IPS DF 6.9 (cell line): ENCODE measurements at regions not wholly inside any gene's neighbourhood (a gene's known extent, or its start where the extent isn't known, plus 50 kb on each side); places are given as distances from the start of the nearest gene placed in this dataset.

Experiments
- DNase-seq: peaks from one replicate; pipeline ENCODE4 v3.0.0-alpha.2; 2013; ENCODE audit warnings: low read depth, low spot score
- H3K27ac ChIP-seq: one replicate; pipeline ENCODE4 v1.5.1; 2013; ENCODE audit warnings: low read length, control low read depth
- H3K27me3 ChIP-seq: 2 replicates; pipeline ENCODE4 v1.6.1; 2013; ENCODE audit warnings: mild to moderate bottlenecking, low read length; ENCODE audit not compliant: control insufficient read depth, insufficient read depth
- H3K36me3 ChIP-seq: 2 replicates; pipeline ENCODE4 v1.6.1; 2013; ENCODE audit warnings: low read length; ENCODE audit not compliant: control insufficient read depth, insufficient read depth
- H3K4me1 ChIP-seq: 2 replicates; pipeline ENCODE4 v1.6.1; 2013; ENCODE audit warnings: low read length; ENCODE audit not compliant: control insufficient read depth, insufficient read depth
- H3K4me3 ChIP-seq: 2 replicates; pipeline ENCODE4 v1.5.1; 2013; ENCODE audit warnings: mild to moderate bottlenecking, low read length
- H3K9me3 ChIP-seq: 2 replicates; pipeline ENCODE4 v1.6.1; 2013; ENCODE audit warnings: low read length, inconsistent platforms; ENCODE audit not compliant: control insufficient read depth, insufficient read depth
- whole genome bisulfite sequencing: extraction: QIAGEN DNeasy Blood & Tissue Kit; methylation state at CpG from one replicate; pipeline ENCODE4 v1.1.7; 2013; ENCODE audit warnings: mixed read lengths, missing lambda C conversion rate; ENCODE audit not compliant: insufficient read length, insufficient coverage; 5-methylcytosine and 5-hydroxymethylcytosine counted together

DNA sequence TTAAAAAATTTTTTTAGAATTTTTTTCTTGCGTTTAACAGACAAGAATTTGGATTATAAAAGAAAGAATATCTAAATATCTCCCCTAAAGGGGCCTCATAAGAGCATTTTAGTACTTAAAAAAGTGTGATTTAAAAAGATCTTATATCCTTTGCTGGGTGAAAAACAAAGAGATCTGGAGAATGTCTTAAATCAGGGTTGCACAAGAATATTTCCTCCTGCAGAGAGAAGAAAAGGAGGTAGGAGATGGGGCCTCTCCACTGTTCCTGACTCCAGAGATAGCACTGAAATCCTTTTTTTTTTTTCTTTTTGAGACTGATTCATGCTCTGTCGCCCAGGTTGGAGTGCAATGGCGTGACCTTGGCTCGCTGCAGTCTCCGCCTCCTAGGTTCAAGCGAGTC is 68.5 kb upstream of the OSR1 start:
- Histone ChIP-seq H3K4me1 (peaks cover 2% of the 10 kb centered on the region; the same call in 1 of the 2 replicates), H3K4me3 (no peak overlapping the region), H3K9me3 (no peaks in the 10 kb centered on the region), H3K36me3 (no peaks in the 10 kb centered on the region), H3K27me3 (no peaks in the 10 kb centered on the region), H3K27ac (no peak overlapping the region)
- DNase-seq, result no peak
- WGBS, result no CpG with 5 or more reads among the region's 6 CpGs

DNA sequence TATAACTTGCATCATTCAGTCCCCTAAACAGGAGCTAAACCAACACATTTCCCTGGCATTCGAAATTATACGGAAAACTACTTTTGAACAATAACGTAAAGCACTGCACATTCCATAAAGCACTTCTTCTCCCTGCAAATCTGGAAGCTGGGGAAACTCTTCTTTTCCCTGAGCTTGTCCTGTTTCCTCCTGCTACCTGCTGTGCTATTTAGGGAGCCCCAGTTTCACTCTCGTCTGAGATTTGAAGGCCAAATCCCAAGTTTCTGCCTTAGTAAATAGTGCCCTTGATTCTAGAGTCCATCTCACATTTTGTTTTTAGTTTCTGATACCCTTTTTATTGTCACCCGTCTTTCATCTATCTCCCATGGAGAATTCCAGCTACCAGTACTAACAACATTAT is 67.7 kb upstream of the OSR1 start:
- H3K36me3 ChIP-seq, result no peaks in the 10 kb centered on the region
- WGBS, result no CpG with 5 or more reads among the region's 5 CpGs
- no peak overlapping the region for H3K4me3 ChIP-seq
- H3K27me3 ChIP-seq, result no peaks in the 10 kb centered on the region
- H3K27ac ChIP-seq, result no peak overlapping the region
- DNase-seq, result no peak
- no peaks in the 10 kb centered on the region for H3K9me3 ChIP-seq
- H3K4me1 ChIP-seq, result peaks cover 2% of the 10 kb centered on the region; the same call in 1 of the 2 replicates

DNA sequence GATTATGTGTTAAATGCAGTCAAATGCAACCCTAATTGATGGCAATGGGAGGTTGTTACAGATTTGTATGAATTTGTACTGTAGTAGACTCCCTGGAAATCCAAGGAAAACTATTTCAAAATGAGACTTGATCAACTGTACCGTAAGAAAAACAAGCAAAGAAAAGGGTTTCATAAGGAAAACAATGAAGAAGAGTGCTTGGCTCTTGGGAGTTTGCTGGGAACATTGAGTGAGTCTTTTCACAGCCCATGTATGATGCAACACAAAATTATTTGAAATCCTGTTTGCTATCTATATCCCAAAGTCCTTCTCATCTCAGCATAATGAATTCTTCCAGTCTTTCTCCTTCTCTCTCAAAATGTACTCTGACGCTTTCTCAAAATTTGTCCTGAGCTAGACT is 67.0 kb upstream of the OSR1 start:
- H3K4me3 ChIP-seq, result no peak overlapping the region
- no CpG with 5 or more reads among the region's 2 CpGs for WGBS
- H3K27ac ChIP-seq, result no peak overlapping the region
- H3K4me1 ChIP-seq, result peaks cover 2% of the 10 kb centered on the region; the same call in 1 of the 2 replicates
- H3K9me3 ChIP-seq, result no peaks in the 10 kb centered on the region
- no peaks in the 10 kb centered on the region for H3K36me3 ChIP-seq
- no peak for DNase-seq
- H3K27me3 ChIP-seq, result no peaks in the 10 kb centered on the region

DNA sequence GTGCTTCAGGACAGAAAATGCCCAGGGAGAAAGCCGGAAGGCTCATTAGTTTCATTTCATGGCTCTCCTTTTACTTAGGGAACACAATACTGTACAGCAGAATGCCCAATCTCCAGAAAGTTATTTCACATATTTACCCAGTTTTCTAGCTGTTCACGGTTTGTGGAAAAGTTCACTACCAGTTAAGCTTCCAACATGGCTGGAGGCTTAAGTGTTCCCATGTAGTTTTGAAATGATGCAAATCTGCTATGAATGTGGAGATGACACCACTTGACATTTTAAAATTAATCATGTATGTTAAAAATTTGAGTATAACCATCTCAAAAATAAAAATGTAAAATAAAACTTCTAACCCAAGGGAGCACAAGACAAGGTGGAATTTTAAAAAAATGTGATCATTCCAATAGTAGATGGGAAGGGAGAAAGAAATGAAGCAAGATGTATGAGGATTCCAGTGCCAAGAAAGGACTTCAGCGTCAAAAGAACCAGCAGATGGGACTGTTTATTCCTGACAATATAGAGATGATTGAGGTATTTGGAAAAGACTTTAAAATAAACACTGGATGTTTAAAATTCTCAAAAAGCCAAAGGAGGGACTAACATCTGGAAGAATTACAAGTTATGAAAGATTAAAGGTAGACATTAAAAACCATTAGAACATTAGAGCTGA is 60.9 kb upstream of the OSR1 start:
- Histone ChIP-seq H3K4me1 (no peaks in the 10 kb centered on the region), H3K36me3 (no peaks in the 10 kb centered on the region), H3K4me3 (no peak overlapping the region), H3K27me3 (no peaks in the 10 kb centered on the region), H3K9me3 (no peaks in the 10 kb centered on the region), H3K27ac (no peak overlapping the region)
- DNase-seq, result no peak
- no CpG with 5 or more reads among the region's 3 CpGs for WGBS

DNA sequence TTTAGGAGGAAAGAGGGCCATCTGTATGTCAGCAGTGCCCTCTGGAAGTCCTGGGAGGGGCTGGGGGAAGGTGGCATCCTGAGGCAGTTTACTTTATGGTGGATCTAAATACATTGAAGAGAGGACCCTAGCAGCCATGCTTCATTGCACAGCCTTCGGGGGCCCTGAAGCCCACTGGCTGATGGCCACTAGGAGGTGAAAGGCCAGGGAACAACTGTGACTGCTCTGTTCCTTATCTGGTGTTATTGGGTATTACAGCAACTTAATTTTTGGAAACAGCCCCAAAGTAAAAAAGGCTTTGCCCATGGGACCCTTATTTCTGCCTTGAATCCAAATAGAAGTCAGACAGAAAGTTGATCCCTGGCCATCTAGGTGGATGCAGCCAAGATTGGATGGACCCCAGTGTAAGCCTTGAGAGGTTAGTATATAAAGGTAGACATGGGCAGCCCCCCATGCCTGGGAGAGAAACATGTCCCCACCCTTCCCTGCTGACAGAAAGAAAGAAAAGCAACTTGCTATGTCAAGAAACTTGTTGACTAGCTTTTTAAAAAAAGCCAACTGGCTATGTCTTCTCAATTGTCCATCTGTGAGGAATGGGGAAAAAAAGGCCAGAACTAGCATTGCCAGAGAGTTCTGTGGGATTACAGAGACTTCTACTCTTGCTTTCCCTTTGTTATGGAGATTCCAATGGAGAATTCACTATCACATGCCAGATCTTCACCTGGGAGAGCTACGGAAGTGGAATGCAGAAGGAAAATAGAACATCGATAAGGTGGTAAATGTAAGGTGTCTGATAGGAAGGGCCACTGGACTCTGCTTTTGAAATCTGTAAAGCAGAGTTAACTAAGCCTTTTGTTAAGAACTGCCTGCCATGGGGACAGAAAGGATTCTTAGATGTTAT is 58.6 kb upstream of the OSR1 start:
- WGBS, result no CpG with 5 or more reads among the region's 3 CpGs

DNA sequence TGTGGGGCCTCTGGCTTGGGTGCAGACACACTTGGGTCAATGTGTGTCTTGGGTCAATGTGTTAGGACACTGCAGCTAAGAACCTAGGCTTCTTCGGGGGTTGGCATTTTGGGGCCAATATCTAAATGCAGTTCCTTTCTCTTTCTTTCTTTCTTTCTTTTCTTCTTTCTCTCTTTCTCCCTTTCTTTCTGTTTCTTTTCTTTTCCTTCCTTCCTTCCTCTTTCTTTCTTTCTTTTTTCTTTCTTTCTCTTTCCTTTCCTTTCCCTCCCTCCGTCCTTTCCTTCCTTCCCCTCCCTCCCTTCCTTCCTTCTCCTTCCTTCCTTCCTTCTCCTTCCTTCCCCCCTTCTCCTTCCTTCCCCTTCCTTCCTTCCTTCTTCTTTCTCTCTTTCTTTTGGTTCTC is 57.7 kb upstream of the OSR1 start:
- H3K4me3 ChIP-seq, result no peak overlapping the region
- whole genome bisulfite sequencing, result no CpG with 5 or more reads among the region's 2 CpGs

More for the DNA sequence above, 58.6 kb upstream of the OSR1 start:
- no peaks in the 10 kb centered on the region for H3K9me3 ChIP-seq
- H3K27ac ChIP-seq, result no peak overlapping the region
- DNase-seq, result no peak
- H3K4me3 ChIP-seq, result no peak overlapping the region
- H3K36me3 ChIP-seq, result no peaks in the 10 kb centered on the region
- no peaks in the 10 kb centered on the region for H3K4me1 ChIP-seq
- H3K27me3 ChIP-seq, result no peaks in the 10 kb centered on the region

DNA sequence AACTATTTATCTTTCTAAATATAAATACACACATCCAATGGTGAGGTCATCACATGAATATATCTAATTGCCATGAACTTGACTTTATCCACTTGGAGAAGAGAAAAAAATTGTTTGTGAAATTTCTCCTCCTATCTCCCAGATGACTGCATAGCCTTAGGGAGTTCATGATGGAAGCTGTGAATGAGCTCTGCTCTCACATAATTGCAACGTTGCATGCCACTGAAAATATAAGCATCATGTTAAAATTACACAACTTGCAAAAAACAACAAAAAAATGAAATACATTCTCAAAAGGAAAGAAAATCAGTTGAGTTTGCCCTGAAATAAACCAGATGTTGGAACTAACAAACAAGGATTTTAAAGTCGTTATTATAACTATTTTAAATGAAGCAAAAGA is 50.6 kb upstream of the OSR1 start:
- Histone ChIP-seq H3K27me3 (no peaks in the 10 kb centered on the region), H3K9me3 (no peaks in the 10 kb centered on the region), H3K4me1 (no peaks in the 10 kb centered on the region), H3K27ac (no peak overlapping the region), H3K4me3 (no peak overlapping the region), H3K36me3 (no peaks in the 10 kb centered on the region)
- no CpG with 5 or more reads among the region's 2 CpGs for WGBS
- DNase-seq, result no peak

More for the DNA sequence above, 57.7 kb upstream of the OSR1 start:
- no peaks in the 10 kb centered on the region for H3K9me3 ChIP-seq
- H3K36me3 ChIP-seq, result no peaks in the 10 kb centered on the region
- no peaks in the 10 kb centered on the region for H3K27me3 ChIP-seq
- H3K4me1 ChIP-seq, result no peaks in the 10 kb centered on the region
- DNase-seq, result no peak
- no peak overlapping the region for H3K27ac ChIP-seq

DNA sequence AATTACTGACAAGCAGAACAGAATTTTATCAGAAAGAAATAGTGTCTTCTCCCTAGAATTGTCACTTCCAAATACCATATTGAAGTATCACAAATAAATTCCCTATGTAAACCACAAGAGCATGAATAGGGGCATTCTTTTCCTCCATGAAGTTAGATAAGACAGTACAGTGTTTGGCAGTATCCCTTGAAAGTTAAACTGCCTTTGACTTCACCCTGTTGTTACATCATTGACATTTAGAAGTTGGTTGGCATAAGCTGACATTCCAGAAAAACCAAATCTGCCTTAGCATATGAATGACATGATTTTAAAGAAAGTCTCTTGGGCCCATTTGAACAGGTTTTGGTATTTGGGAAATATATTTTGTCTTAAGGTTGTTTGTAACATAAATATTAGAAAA is 50.2 kb upstream of the OSR1 start:
- no peak overlapping the region for H3K4me3 ChIP-seq
- no peaks in the 10 kb centered on the region for H3K36me3 ChIP-seq
- H3K4me1 ChIP-seq, result no peaks in the 10 kb centered on the region
- no peaks in the 10 kb centered on the region for H3K27me3 ChIP-seq
- H3K9me3 ChIP-seq, result no peaks in the 10 kb centered on the region
- no peak overlapping the region for H3K27ac ChIP-seq
- no peak for DNase-seq
